ENCODE measurements at regions not wholly inside any gene's neighbourhood (a gene's known extent, or its start where the extent isn't known, plus 50 kb on each side); places are given as distances from the start of the nearest gene placed in this dataset.

- no peak for DNase-seq (ENCODE audit: low spot score)
Observed at GRCh38 chr13:99892866-99893504, 78.6 kb downstream of the ZIC5 start.

DNA sequence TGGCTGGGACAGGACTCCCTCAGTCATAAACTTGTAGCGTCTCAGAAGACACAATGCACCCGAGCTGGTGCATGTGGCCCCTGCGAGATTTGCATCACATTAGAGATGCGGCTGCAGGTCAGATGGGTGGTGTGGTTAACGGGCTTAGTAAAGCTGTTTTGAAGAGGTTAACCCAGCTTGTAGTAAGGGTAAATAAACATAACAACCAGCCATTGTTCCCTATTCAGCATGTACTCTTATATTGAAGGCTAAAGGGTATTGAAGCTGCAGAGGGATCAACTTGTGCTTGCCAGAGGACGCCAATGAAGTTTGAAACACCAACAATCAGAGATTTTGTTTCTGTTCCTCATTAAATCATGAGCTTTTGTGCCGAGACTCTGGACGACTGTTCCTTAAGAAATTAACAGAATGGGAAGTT, 79.4 kb downstream of the ZIC5 start:
- no peak for DNase-seq (ENCODE audit: low spot score)

GRCh38 chr13:99886706-99887105, 84.9 kb downstream of the ZIC5 start:
- DNase-seq (ENCODE audit: low spot score): no peak

DNA sequence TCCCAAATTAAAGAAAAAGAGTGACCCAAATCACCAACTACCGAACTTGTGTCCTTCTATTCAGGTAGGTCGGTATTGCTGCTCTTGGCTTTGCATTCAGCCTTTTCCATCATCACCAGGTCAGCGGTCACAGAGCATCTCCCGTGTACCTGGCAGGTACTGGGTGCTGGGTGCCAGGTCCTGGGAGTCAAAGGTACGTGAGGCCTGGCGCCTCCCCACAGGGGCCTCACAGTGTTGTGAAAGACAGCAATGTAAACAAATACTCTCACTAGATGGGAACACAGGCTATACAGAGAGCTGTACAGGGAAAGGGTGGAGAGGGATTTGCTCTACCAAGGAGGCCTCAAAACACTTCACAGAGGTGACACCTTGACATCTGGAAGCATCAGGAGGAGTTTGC, 86.7 kb downstream of the ZIC5 start:
- no peak for DNase-seq (ENCODE audit: low spot score)

DNA sequence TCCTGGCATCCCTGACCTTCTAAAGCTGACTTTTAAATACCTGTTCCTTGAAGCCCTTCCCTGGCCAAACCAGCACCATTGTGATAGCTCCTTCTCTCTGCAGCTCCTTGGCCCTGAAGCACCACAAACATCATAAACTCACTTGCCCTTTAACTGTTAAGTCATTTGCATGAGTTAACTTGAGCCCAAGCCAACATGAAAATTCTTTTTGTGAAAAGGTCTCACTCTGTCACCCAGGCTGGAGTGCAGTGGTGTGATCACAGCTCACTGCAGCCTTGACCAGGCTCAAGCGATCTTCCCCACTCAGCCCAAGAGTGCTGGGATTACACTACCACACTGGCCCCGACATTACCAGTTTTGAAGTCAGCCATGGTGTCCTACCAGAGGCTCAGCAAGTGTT, 87.8 kb downstream of the ZIC5 start:
- DNase-seq (ENCODE audit: low spot score): no peak

- DNase-seq (ENCODE audit: low spot score): no peak
Observed at GRCh38 chr13:99878921-99879610, 92.5 kb downstream of the ZIC5 start.

- no peak for DNase-seq (ENCODE audit: low spot score)
Observed at GRCh38 chr13:99876651-99877050, 94.9 kb downstream of the ZIC5 start.

- DNase-seq (ENCODE audit: low spot score): no peak
Observed at GRCh38 chr13:99875391-99875790, 96.2 kb downstream of the ZIC5 start.

DNA sequence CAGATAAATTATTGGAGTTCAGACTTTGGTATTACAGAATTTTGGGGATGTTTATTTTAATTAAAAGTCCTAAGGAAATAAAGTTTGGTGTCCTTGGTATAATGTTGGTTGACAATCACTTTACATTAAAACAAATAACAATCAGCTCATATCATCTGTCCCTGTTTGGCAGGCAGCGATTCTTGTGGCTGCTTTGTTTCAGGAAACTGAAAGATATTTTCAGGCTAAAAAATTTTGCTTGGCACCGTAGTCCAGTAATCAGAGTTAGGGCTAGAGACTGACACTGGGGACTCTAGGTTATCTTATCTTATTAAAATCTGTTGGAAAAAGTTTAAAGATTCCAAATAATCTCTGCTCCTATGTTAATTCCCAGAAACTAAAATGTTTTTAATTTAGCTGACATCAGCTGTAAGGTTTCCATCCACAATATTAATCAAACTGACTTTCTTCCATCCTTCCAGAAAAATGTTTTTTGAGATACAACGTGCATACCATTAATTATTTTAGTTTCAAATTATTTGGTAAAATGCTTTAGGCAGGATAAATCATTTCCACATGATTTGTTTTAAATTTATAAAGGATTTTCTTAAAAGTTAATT, 97.6 kb downstream of the ZIC5 start:
- no peak for DNase-seq (ENCODE audit: low spot score)

DNA sequence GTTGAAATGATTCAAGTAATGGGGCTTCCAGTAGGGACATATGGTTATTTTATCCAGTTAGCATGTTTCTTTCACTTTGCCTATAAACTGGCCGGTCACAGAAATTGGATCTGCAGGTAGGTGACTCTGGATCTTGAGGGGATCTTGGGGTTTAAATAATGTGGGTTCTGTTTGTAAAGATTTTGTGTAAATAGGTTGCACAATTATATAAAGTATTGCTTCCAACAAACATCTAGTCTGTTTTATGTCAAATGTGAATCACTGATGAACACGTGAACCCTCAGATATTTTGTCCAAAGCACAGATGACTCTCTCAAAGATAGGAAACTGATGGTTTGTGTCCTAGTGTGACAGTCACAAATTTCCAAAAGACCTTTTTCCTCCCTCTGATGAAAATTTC, 98.4 kb downstream of the ZIC5 start:
- DNase-seq (ENCODE audit: low spot score): no peak

DNA sequence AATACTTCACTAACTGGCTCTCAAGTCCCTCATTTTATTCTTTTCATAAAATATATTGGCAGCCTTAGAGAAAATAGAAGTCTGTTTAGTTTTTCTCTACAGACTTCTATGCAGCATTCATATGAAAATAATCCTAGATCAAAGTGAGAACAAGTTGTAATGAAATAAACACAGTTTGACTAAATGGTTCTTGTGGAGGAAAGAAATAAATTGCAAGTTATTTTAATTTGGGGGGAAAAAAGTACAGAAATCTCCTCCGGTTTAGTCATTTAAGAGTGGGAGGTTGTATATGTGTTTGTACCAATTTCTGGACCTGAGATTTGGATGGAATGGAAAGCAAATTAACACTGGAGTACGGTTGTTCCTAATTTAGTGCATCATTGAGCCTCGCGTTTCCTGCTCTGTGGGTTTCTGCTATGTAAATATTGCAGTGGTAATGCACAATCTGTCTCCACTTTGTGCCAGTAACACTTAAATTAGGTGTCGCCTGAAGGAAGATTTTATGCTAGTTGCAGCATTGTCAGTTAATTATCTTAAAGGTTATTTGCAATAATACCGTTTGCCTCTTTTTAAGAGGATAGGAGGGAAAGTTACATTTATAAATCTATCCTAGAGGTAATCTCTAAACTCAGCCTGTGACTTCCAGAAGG, 100.2 kb downstream of the ZIC5 start:
- no peak for DNase-seq (ENCODE audit: low spot score)

- DNase-seq (ENCODE audit: low spot score): no peak
Observed at GRCh38 chr13:99870541-99870940, 101.0 kb downstream of the ZIC5 start.

GRCh38 chr13:99869830-99870229, 101.7 kb downstream of the ZIC5 start:
- DNase-seq (ENCODE audit: low spot score): no peak

DNA sequence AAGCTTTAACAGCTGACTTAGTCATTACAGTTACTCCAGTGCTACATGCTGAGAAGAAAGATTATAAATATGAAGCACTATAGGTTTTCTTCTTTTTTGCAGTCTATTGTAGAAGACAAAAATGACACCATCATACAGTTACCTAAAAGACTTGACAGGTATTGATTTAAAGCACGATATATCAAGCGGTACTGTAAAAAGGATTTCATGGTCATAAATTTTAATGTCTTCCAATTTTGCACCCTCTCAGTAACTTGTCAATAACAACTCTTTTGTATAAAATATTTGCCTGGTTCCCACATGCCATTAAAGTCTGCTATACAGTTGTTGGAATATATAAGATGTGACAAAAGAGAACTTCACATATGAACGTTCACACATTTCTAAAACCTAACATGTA, 102.8 kb downstream of the ZIC5 start:
- no peak for DNase-seq (ENCODE audit: low spot score)

DNA sequence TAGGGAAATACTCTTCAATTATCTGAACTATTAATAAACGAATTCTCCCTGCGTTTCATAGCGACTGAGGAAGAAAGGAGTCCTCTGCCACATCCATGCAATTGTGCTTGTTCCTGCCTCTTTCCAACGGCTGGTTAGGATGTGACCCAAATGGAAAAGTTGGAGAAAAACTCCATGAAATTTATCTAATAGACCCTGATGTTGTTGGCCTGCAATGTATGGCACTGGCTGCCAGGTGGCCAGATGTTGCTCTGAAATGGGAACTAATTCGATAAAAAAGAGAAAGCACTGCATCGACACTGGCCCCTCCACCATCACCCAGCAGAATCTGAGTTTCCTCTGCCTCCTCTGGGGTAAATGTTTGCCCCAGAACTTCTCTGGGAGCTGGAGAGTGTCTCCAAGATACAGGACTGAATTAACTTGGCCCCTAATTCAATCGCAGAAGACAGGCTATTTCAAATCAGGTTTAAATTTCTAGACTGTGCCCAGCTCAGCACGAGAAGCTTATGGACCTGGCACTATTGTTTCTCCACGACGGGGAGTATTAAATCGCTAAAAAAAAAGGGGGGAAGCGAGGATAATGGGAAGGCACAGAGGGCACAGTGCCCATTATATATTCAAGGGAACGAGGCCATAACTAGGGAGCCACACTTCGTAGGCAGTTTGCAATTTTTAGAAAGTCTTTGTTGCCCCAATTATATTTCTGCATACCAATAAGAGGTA, 103.9 kb downstream of the ZIC5 start:
- DNase-seq (ENCODE audit: low spot score): no peak

DNA sequence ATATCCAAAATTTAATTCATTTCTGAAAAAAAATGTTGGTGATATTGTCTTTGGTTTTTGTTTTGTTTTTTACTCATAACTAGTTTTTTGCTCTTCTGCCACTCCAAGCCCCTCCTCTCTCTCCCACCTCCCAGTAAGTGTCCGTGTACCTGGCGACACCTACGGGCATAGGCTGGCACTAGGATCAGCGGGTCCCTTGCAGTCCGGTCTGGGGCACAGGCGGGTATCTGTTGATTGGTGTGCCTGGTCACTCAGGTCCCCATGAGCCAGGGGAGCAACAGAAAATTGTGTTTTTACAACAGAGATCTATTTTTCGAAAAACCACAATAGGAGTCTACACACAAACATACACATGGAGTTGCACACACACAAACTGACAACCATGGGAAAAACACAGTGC, 104.8 kb downstream of the ZIC5 start:
- no peak for DNase-seq (ENCODE audit: low spot score)

DNA sequence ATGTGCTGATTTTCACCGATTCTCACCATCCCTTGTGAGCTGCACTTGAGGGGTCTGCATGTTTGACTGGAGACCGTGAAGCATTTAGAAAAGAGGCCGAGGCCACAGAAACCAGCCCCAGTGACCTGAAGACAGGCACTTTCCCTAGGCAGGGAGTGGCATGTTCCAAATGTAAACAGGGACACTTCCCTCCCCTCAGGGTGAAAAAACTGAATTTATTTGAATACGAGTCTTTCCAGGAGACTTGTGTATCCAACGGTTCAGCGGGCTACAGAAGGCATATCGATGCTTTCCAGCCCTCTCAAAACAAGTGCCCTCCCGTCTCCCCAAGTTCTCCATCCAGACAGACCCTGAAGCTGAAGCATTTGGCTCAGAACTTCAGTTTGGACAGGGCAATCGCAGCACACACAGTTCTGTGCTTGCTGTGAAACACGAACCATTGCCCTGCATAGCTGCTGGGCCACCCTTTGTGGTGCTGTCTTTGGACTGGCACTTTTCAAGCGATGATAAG, 106.1 kb downstream of the ZIC5 start:
- DNase-seq (ENCODE audit: low spot score): no peak

GRCh38 chr13:99864627-99864990, 107.0 kb downstream of the ZIC5 start:
- DNase-seq (ENCODE audit: low spot score): no peak

DNA sequence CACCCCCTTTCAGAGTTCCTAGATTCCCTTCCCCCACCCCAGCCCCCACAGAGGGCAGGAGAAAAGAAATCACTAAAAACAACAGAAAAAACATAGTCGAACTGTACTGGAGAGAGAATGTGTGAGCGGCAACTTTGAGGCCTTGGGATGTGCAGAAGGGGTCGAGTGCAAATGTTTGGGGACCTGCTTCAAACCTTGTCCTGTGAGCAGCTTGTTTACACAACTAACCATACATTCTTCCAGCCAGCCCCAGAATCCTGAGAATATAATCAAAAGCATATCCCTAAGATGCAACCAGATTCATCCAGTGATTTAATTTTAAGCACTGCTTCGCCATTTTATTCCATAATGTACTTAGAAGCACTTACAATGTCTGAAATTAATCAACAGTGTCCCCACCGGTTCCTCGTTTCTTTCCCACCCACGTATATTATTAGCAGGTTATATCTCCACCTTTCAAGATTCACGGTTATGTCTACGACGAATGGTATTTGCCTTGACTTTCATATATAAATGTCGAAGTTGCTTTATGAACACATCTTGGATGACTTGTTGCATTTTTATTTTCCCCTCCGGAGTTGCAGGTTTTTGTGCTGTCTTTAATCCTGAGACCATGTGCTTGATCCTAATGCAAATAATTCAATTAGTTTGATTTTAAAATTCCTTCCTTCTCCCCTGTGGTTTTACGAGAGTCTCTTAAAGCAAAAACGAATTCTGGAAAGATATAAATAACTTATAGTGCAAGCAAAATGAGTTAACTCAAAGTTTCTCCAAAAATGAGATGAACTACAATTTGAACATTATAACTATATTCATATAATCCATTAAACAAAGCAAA, 107.6 kb downstream of the ZIC5 start:
- DNase-seq (ENCODE audit: low spot score): no peak

DNA sequence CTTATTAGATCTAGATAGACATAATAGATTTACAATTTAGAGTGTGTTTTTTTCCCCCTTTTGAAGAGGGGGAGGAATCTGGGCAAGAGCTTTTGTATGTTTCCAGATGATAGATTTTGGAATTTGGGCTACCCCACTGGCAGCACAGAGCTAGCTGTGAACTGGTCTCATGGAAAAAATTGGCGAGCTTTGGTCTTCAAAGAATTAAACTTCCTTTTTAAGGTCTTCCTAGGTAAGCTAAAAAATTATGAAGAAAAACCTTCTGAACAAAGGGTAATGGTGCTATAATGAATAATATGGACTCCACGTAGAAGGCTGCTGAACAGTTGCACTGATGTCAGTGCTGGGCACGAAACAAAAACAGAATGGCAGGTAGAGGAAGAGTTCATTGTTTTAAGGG, 109.3 kb downstream of the ZIC5 start:
- no peak for DNase-seq (ENCODE audit: low spot score)

DNA sequence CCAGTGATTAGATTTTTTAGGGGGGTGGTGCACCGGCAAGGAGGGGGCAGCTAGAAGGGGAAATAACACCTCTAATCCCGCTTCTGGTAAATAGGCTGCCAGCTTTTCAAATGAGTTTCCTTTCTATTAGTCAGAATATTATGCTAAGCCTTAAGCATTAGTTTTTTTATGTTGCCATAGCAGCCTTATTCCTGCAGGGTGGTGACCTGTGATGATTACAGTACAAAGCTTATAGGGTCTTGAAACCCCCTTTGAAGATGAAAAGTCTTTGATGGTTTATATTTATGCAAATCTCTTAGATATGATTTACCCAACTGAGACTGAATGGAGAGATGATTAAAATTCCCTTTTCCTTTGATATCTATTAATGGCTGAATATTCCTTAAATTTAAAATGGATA, 109.8 kb downstream of the ZIC5 start:
- no peak for DNase-seq (ENCODE audit: low spot score)

Measured in COLO829 (cell line).